IMR-90 (cell line): ENCODE measurements at regions not wholly inside any gene's neighbourhood (a gene's known extent, or its start where the extent isn't known, plus 50 kb on each side); places are given as distances from the start of the nearest gene placed in this dataset.

Experiments used
- ATAC-seq: fragments of 200-7000 bp; cut with Tn5 transposase; 2 replicates; pipeline ENCODE4 v1.9.1; 2020; ENCODE audit warnings: low read depth, mild to moderate bottlenecking, moderate library complexity
- BruUV-seq: library from RNA; stranded (reverse); fragments of 400-500 nt; replicated peaks from 2 replicates; lab custom pipeline; 2021; lab: Mats Ljungman, UMichigan
- CTCF ChIA-PET: fragments of 300-600 bp; formaldehyde crosslinking; extraction: SDS; loops from one replicate; lab custom pipeline; 2021; ENCODE audit warnings: antibody characterized with exemption; lab: Yijun Ruan, JAX
- POLR2A ChIA-PET: fragments of 300-600 bp; sonication (Branson Sonifier 250); formaldehyde crosslinking; loops from one replicate; lab custom pipeline; 2022; ENCODE audit warnings: antibody characterized with exemption; ENCODE audit not compliant: unreplicated experiment; lab: Charles Lee
- DNase-seq: peaks from one replicate; pipeline ENCODE4 v3.0.0; 2013
- H2AFZ ChIP-seq: replicated peaks from 2 replicates; pipeline ENCODE3; 2013; ENCODE audit warnings: low read length, mild to moderate bottlenecking; ENCODE audit not compliant: poor library complexity
- H2AK5ac ChIP-seq: 2 replicates; pipeline ENCODE4 v1.6.1; 2013; ENCODE audit warnings: low read depth, low read length, inconsistent platforms
- H2AK9ac ChIP-seq: replicated peaks from 2 replicates; pipeline ENCODE3; 2013; ENCODE audit warnings: mild to moderate bottlenecking, low read depth, low read length, moderate library complexity; ENCODE audit not compliant: poor library complexity
- H2BK120ac ChIP-seq: 2 replicates; pipeline ENCODE4 v1.6.1; 2013; ENCODE audit warnings: low read depth, low read length, inconsistent platforms
- H2BK15ac ChIP-seq: 3 replicates; pipeline ENCODE4 v1.6.1; 2013; ENCODE audit warnings: low read depth, low read length, inconsistent platforms
- H2BK20ac ChIP-seq: 2 replicates; pipeline ENCODE4 v1.6.1; 2013; ENCODE audit warnings: low read depth, mild to moderate bottlenecking, inconsistent platforms, low read length, moderate library complexity
- H2BK5ac ChIP-seq: 2 replicates; pipeline ENCODE4 v1.6.1; 2013; ENCODE audit warnings: mild to moderate bottlenecking, low read depth, low read length, inconsistent platforms; ENCODE audit not compliant: poor library complexity, severe bottlenecking
- H3K14ac ChIP-seq: replicated peaks from 2 replicates; pipeline ENCODE4 v1.6.1; 2013; ENCODE audit warnings: low read depth, low read length, inconsistent platforms
- H3K18ac ChIP-seq: 2 replicates; pipeline ENCODE4 v1.6.1; 2013; ENCODE audit warnings: low read depth, low read length, control low read depth
- H3K23ac ChIP-seq: 2 replicates; pipeline ENCODE4 v1.6.1; 2013; ENCODE audit warnings: low read depth, low read length, inconsistent platforms
- H3K27ac ChIP-seq: 2 replicates; pipeline ENCODE4 v1.5.1; 2013; ENCODE audit warnings: mild to moderate bottlenecking, control low read depth, low read length; ENCODE audit not compliant: insufficient read depth
- H3K27me3 ChIP-seq: 2 replicates; pipeline ENCODE4 v1.6.1; 2013; ENCODE audit warnings: low read length; ENCODE audit not compliant: control insufficient read depth, insufficient read depth
- H3K36me3 ChIP-seq: 2 replicates; pipeline ENCODE4 v1.6.1; 2013; ENCODE audit warnings: low read length, mixed read lengths; ENCODE audit not compliant: control insufficient read depth, insufficient read depth
- H3K4ac ChIP-seq: 2 replicates; pipeline ENCODE4 v1.6.1; 2013; ENCODE audit warnings: low read depth, low read length, inconsistent platforms
- H3K4me1 ChIP-seq: 2 replicates; pipeline ENCODE4 v1.6.1; 2013; ENCODE audit warnings: low read length, mixed read lengths; ENCODE audit not compliant: control insufficient read depth, insufficient read depth
- H3K4me2 ChIP-seq: 2 replicates; pipeline ENCODE4 v1.6.1; 2013; ENCODE audit warnings: low read depth, mild to moderate bottlenecking, control low read depth, low read length, moderate library complexity
- H3K4me3 ChIP-seq: 2 replicates; pipeline ENCODE4 v1.5.1; 2013; ENCODE audit warnings: low read depth, mild to moderate bottlenecking, control low read depth, low read length, moderate library complexity; ENCODE audit not compliant: insufficient read depth
- H3K56ac ChIP-seq: 2 replicates; pipeline ENCODE4 v1.6.1; 2013; ENCODE audit warnings: low read length, inconsistent platforms; ENCODE audit not compliant: insufficient read depth; ENCODE audit errors: extremely low read depth
- H3K79me1 ChIP-seq, 2 experiments: 2 replicates each; pipeline ENCODE4 v1.6.1; 2013; ENCODE audit warnings: low read length in 2 of 2, inconsistent platforms in 1 of 2, low read depth in 1 of 2
- H3K9ac ChIP-seq: 2 replicates; pipeline ENCODE4 v1.6.1; 2013; ENCODE audit warnings: low read depth, low read length, control low read depth
- H3K9me1 ChIP-seq: 2 replicates; pipeline ENCODE4 v1.6.1; 2013; ENCODE audit warnings: low read length, inconsistent platforms; ENCODE audit not compliant: insufficient read depth
- H3K9me3 ChIP-seq: 2 replicates; pipeline ENCODE4 v1.6.1; 2013; ENCODE audit warnings: low read length; ENCODE audit not compliant: control insufficient read depth, insufficient read depth
- H4K20me1 ChIP-seq: 2 replicates; pipeline ENCODE4 v1.6.1; 2013; ENCODE audit warnings: low read length, inconsistent platforms; ENCODE audit not compliant: insufficient read depth
- H4K5ac ChIP-seq: 2 replicates; pipeline ENCODE4 v1.6.1; 2013; ENCODE audit warnings: mild to moderate bottlenecking, low read depth, low read length, control low read depth
- H4K8ac ChIP-seq, 2 experiments: 2 replicates each; pipeline ENCODE4 v1.6.1; 2013; ENCODE audit warnings: low read depth in 2 of 2, low read length in 2 of 2, control low read depth in 1 of 2, inconsistent platforms in 1 of 2
- H4K91ac ChIP-seq: 2 replicates; pipeline ENCODE4 v1.6.1; 2013; ENCODE audit warnings: low read depth, low read length, inconsistent platforms; ENCODE audit not compliant: insufficient read depth
- CEBPB ChIP-seq: IDR thresholded peaks from 2 replicates; pipeline ENCODE4 v1.6.1; 2012; ENCODE audit warnings: low read depth, low read length, improper control_type of control experiment
- RCOR1 ChIP-seq: IDR thresholded peaks from 2 replicates; pipeline ENCODE4 v1.6.1; 2012; ENCODE audit warnings: mild to moderate bottlenecking, low read length, improper control_type of control experiment; ENCODE audit not compliant: insufficient replicate concordance
- WGBS, 2 experiments: methylation state at CpG; one replicate each; pipeline versions ENCODE4 v1.1.5 to v1.1.7; 2013; ENCODE audit warnings: missing lambda C conversion rate in 2 of 2; ENCODE audit not compliant: insufficient read length in 1 of 2; ENCODE audit errors: extremely low coverage in 2 of 2; 5-methylcytosine and 5-hydroxymethylcytosine counted together
- dilution Hi-C: fragments of 300-500 bp; cut with HindIII; formaldehyde crosslinking; loops from one replicate; pipeline ENCODE4 v1.14.3; 2018; ENCODE audit warnings: low sequenced_read_pairs; ENCODE audit not compliant: unreplicated experiment
- in situ Hi-C: fragments of 300-500 bp; cut with MboI; formaldehyde crosslinking; loops from 3 replicates; pipeline ENCODE4 v1.14.3; 2019; ENCODE audit warnings: low sequenced_read_pairs, inconsistent platforms, mixed read lengths
- intact Hi-C: fragments of 100-400 bp; cut with micrococcal nuclease; formaldehyde crosslinking; loops from 2 replicates; pipeline ENCODE4 v1.10.0; 2022

GRCh38 chr12:127504874-127505273 is 762.1 kb upstream of the TMEM132C start:
- no peak overlapping the region for H3K56ac ChIP-seq
- H3K9me3 ChIP-seq, result peaks cover 2% of the 10 kb centered on the region; the same call in 1 of the 2 replicates
- in situ Hi-C loops, result no loop called here
- no peaks in the 10 kb centered on the region for H3K36me3 ChIP-seq
- no peak overlapping the region for H2AK9ac ChIP-seq
- no peak overlapping the region for H2AFZ ChIP-seq
- intact Hi-C loops, result no loop called here
- no peaks in the 10 kb centered on the region for H3K27me3 ChIP-seq
- no peak for ATAC-seq
- ChIA-PET POLR2A (no interaction called here), CTCF (no interaction called here)
- H2BK20ac ChIP-seq, result no peak overlapping the region
- H2BK15ac ChIP-seq, result no peak overlapping the region
- no peak overlapping the region for H3K4ac ChIP-seq
- no peak for DNase-seq
- H3K18ac ChIP-seq, result no peak overlapping the region
- H3K9ac ChIP-seq, result no peak overlapping the region
- H3K4me2 ChIP-seq, result no peak overlapping the region
- no peak overlapping the region for H4K5ac ChIP-seq
- H3K79me1 ChIP-seq, result no peaks in the 10 kb centered on the region
- TF ChIP-seq RCOR1, result no peak
- peak; percentile 84 for TF ChIP-seq CEBPB
- BruUV-seq, result no TSS peak
- H3K14ac ChIP-seq, result no peak overlapping the region
- H3K4me3 ChIP-seq, result no peak overlapping the region
- H4K8ac ChIP-seq, result no peak overlapping the region
- no peak overlapping the region for H4K91ac ChIP-seq
- H3K9me1 ChIP-seq, result no peaks in the 10 kb centered on the region
- peaks cover 3% of the 10 kb centered on the region; the same call in 1 of the 2 replicates for H3K4me1 ChIP-seq
- no peak overlapping the region for H3K27ac ChIP-seq
- H2AK5ac ChIP-seq, result no peak overlapping the region
- H2BK5ac ChIP-seq, result no peak overlapping the region
- H2BK120ac ChIP-seq, result no peak overlapping the region
- H3K23ac ChIP-seq, result no peak overlapping the region
- dilution Hi-C loops, result no loop called here
- WGBS, 2 experiments, result 17% methylated on average over 1 of the region's 5 CpGs; no CpG with 5 or more reads in 1 of the 2 experiments
- no peaks in the 10 kb centered on the region for H4K20me1 ChIP-seq
